Duodenal mucosa (tissue), 2 donors: ENCODE measurements at regions not wholly inside any gene's neighbourhood (a gene's known extent, or its start where the extent isn't known, plus 50 kb on each side); places are given as distances from the start of the nearest gene placed in this dataset.

ENCODE experiments used
- H3K27ac ChIP-seq: one replicate; pipeline ENCODE4 v1.7.0; 2013; ENCODE audit warnings: low read depth, low read length
- H3K27me3 ChIP-seq, 2 donors: one replicate each; pipeline ENCODE4 v1.7.0; 2013; ENCODE audit warnings: low read length in 2 of 2, control low read depth in 1 of 2; ENCODE audit not compliant: insufficient read depth in 2 of 2, control insufficient read depth in 1 of 2
- H3K36me3 ChIP-seq, 2 donors: one replicate each; pipeline ENCODE4 v1.7.0; 2013; ENCODE audit warnings: low read length in 2 of 2, control low read depth in 1 of 2; ENCODE audit not compliant: insufficient read depth in 2 of 2, control insufficient read depth in 1 of 2
- H3K4me1 ChIP-seq, 2 donors: one replicate each; pipeline ENCODE4 v1.7.0; 2013; ENCODE audit warnings: low read length in 2 of 2, control low read depth in 1 of 2; ENCODE audit not compliant: insufficient read depth in 2 of 2, control insufficient read depth in 1 of 2
- H3K4me3 ChIP-seq, 2 donors: one replicate each; pipeline ENCODE4 v1.7.0; 2013; ENCODE audit warnings: low read length in 2 of 2, low read depth in 1 of 2
- H3K9ac ChIP-seq, 2 donors: one replicate each; pipeline ENCODE4 v1.7.0; 2013; ENCODE audit warnings: low read length in 2 of 2, low read depth in 1 of 2
- H3K9me3 ChIP-seq, 2 donors: one replicate each; pipeline ENCODE4 v1.7.0; 2013; ENCODE audit warnings: low read length in 2 of 2, control low read depth in 1 of 2; ENCODE audit not compliant: control insufficient read depth in 1 of 2

DNA sequence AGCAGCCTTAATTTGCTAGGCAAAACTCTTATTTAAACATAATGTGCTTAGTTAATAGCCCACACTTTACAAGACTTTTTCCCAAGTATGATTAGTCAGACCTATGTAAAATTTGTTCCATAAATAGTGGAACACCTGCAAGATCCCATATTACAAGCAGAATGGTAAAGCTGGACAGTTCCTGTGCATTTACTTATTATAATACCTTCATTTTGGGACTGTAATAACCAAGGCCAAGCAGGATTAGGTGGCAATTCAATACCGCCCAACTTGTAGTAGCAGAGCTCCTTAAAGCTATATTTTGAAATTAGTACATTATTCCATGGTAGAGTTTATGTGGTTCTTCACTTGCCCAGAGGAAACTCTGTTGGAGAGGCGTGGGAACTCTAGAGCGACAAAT lies 431.5 kb upstream of the MMADHC start:
- Histone ChIP-seq H3K36me3 (no peaks in the 10 kb centered on the region), H3K4me3 (no peak overlapping the region), H3K9me3 (no peaks in the 10 kb centered on the region), H3K27ac (no peak overlapping the region), H3K4me1 (no peaks in the 10 kb centered on the region), H3K27me3 (no peaks in the 10 kb centered on the region), H3K9ac (no peak overlapping the region)

- H3K27ac ChIP-seq = no peak overlapping the region
These were observed 425.4 kb upstream of the MMADHC start for GRCh38 chr2:150012986-150013385.

DNA sequence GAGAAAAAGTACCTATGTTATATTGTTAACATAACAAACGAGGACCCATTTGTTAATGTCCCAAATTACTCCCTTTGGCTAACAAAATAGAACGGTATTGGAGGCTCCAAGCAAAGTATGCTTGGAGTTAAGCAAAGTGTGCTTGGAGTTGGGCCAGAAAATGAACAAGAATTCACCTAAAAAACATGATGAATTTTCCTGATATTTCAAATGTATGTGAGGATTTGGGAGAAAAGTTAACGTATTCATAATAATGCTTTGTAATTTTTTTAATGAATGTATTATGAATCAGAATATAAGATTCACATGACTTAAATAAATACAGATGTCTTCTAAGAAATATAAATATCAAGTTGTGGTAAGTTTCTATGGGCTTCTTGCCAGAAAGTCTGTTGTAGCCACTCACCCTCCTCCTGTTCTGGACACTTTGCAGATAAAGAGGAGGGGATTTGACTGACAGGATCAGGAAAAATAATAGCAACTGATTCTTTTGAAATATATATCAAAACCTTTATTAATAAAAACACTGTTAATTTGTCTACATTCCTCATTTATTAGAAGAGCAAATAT lies 423.7 kb upstream of the MMADHC start:
- Histone ChIP-seq H3K27ac (no peak overlapping the region), H3K36me3 (no peaks in the 10 kb centered on the region), H3K4me1 (no peaks in the 10 kb centered on the region), H3K27me3 (no peaks in the 10 kb centered on the region), H3K4me3 (no peak overlapping the region), H3K9ac (no peak overlapping the region), H3K9me3 (no peaks in the 10 kb centered on the region)

More at GRCh38 chr2:150012986-150013385, 425.4 kb upstream of the MMADHC start:
- Histone ChIP-seq H3K36me3 (no peaks in the 10 kb centered on the region), H3K9ac (no peak overlapping the region), H3K4me1 (no peaks in the 10 kb centered on the region), H3K27me3 (no peaks in the 10 kb centered on the region), H3K4me3 (no peak overlapping the region), H3K9me3 (no peaks in the 10 kb centered on the region)

- no peak overlapping the region for H3K27ac ChIP-seq
- H3K9me3 ChIP-seq = no peaks in the 10 kb centered on the region
- H3K4me3 ChIP-seq = no peak overlapping the region
- no peaks in the 10 kb centered on the region for H3K27me3 ChIP-seq
- H3K36me3 ChIP-seq = no peaks in the 10 kb centered on the region
- H3K4me1 ChIP-seq = no peaks in the 10 kb centered on the region
- no peak overlapping the region for H3K9ac ChIP-seq
These were observed 421.3 kb upstream of the MMADHC start for GRCh38 chr2:150008901-150009300.

- H3K4me1 ChIP-seq = no peaks in the 10 kb centered on the region
- no peak overlapping the region for H3K27ac ChIP-seq
- no peaks in the 10 kb centered on the region for H3K27me3 ChIP-seq
- H3K4me3 ChIP-seq = no peak overlapping the region
- no peaks in the 10 kb centered on the region for H3K36me3 ChIP-seq
- H3K9me3 ChIP-seq = no peaks in the 10 kb centered on the region
- no peak overlapping the region for H3K9ac ChIP-seq
These were observed 420.3 kb upstream of the MMADHC start for GRCh38 chr2:150007815-150008430.

GRCh38 chr2:150006591-150006990 lies 419.0 kb upstream of the MMADHC start:
- no peak overlapping the region for H3K27ac ChIP-seq
- no peaks in the 10 kb centered on the region for H3K9me3 ChIP-seq
- no peaks in the 10 kb centered on the region for H3K36me3 ChIP-seq
- H3K9ac ChIP-seq = no peak overlapping the region
- H3K27me3 ChIP-seq = no peaks in the 10 kb centered on the region
- H3K4me3 ChIP-seq = no peak overlapping the region
- no peaks in the 10 kb centered on the region for H3K4me1 ChIP-seq

DNA sequence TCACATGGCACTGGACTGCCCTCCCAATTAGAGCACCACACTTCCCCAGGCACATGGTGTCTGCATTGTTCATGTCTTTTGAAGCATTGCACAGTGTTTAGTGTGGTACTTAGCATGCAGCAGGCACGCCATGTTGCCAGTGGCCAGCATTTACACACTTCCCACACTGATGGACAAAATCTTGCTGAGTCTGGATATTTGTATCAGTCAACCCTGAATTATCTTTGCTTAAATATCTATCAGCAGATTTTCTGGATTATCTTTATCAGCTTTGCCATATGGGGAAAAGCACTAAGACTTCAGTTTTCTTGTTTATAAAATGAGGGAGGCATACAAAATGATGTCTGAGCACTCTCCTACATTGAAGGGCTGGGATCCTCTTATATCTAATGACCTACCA lies 416.0 kb upstream of the MMADHC start:
- Histone ChIP-seq H3K9ac (no peak overlapping the region), H3K27ac (no peak overlapping the region), H3K36me3 (no peaks in the 10 kb centered on the region), H3K9me3 (no peaks in the 10 kb centered on the region), H3K27me3 (no peaks in the 10 kb centered on the region), H3K4me1 (no peaks in the 10 kb centered on the region), H3K4me3 (no peak overlapping the region)

DNA sequence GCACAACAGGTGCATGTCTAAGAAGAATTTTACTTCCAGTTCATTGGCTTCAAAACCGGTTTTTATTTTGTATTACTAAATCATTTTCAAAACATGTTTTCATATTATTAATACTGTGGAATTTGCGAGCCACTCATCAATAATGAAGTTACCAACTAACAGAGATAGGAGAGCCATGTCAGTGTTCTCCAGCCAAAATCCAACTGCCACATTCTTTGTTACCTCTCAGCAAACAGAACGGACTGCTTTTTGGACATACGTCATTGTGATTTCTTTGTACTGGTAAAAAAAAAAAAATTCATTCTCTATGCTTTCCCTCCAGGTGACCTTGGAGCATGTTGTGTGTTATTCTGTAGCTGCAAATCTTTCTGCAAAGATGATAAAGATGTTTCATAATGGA lies 414.2 kb upstream of the MMADHC start:
- Histone ChIP-seq H3K9ac (no peak overlapping the region), H3K4me3 (no peak overlapping the region), H3K27me3 (no peaks in the 10 kb centered on the region), H3K9me3 (no peaks in the 10 kb centered on the region), H3K36me3 (no peaks in the 10 kb centered on the region), H3K4me1 (no peaks in the 10 kb centered on the region), H3K27ac (no peak overlapping the region)

- H3K36me3 ChIP-seq = no peaks in the 10 kb centered on the region
- no peaks in the 10 kb centered on the region for H3K27me3 ChIP-seq
- no peaks in the 10 kb centered on the region for H3K4me1 ChIP-seq
- no peak overlapping the region for H3K9ac ChIP-seq
- H3K4me3 ChIP-seq = no peak overlapping the region
- H3K27ac ChIP-seq = no peak overlapping the region
- no peaks in the 10 kb centered on the region for H3K9me3 ChIP-seq
These were observed 409.3 kb upstream of the MMADHC start for GRCh38 chr2:149996901-149997300.

DNA sequence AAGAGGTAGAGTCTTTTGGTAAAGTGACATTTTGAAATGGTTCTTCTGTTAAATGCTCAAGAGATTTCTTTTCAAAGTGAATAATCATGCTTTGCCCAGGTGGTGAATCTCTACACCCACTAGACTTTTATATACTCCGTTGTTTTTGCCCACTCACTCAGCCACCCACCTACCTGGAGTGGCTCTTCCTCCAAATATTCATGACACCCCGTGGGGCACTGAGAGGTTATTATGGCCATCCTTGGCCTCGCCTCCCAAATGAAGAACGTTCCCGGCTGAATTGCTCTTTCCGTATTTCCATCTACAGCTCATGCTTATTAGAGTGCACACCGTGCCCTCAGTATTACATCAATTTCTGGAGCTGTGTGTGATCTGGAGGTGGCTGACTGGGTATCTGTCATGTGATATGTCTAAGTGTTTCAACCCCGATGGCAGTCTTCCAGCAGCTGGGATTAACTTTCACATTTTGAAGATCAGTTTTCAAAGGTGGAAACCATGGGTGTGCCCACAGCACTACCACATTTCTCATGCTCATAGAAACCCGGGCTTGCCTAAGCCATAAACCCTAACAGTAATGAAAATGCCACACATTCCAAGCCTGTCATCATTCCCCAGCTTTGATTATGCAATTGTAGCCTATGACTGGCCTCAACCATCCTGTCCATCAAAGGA lies 406.6 kb upstream of the MMADHC start:
- Histone ChIP-seq H3K4me1 (no peaks in the 10 kb centered on the region), H3K27ac (no peak overlapping the region)

More for the DNA sequence above, 406.6 kb upstream of the MMADHC start:
- H3K27me3 ChIP-seq = no peaks in the 10 kb centered on the region
- no peaks in the 10 kb centered on the region for H3K36me3 ChIP-seq
- H3K9ac ChIP-seq = no peak overlapping the region
- H3K9me3 ChIP-seq = no peaks in the 10 kb centered on the region
- H3K4me3 ChIP-seq = no peak overlapping the region
